ENCODE measurements at regions not wholly inside any gene's neighbourhood (a gene's known extent, or its start where the extent isn't known, plus 50 kb on each side); places are given as distances from the start of the nearest gene placed in this dataset.

DNA sequence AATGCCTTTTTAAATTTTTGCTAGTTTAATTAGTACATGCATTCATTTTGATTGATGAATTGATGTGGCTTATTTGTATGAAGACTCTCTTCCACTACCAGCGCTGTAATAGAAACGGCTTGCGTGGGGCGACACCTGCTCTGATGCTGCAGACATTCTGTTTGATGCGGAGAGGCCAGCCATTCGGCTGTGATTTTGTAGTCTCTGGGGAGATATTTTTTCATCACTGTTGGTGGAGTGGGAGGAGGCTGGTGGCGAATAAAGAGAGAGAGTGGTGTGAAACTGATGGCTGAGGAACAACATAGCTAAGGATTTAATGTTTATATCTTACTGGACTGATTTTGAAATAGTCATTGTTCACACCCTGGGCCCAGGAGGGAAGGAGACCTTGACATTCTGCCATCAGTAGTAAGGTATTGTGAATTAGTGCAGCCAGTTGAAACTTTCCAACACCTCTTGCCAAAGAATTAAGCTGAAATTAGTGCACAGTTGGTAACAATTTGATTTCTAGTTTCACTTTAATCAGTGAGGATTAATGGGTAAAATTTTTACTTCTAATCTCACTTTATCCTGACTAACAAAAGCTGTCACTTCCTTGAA is 224.1 kb downstream of the MTX2 start:
- H3K4me3 ChIP-seq (ENCODE audit: low read length), result no peak overlapping the region
- no peak for TF ChIP-seq ZNF274 (IDR thresholded peaks at IDR 0.05; ENCODE audit: low read depth, low read length)

DNA sequence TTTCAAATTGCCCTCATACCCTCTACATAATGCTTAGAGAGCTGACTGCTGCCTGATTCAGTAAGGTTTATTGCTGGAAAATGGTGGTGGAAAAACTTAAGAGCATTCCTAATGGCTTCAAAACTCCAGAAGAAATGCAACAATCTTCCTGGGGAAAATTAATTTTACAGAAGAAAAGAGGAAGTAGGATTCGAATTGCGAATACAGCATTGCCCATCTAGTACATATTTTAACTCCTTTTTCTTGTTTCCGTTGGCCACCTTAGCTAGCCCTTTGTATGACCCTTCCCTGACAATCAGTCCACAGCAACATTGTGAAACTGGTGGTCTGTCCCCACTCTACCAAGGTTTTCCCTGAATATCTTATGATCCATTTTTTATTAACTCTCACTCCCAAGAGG is 224.7 kb downstream of the MTX2 start:
- TF ChIP-seq ZNF274 (IDR thresholded peaks at IDR 0.05; ENCODE audit: low read depth, low read length), result no peak
- no peak overlapping the region for H3K4me3 ChIP-seq (ENCODE audit: low read length)

DNA sequence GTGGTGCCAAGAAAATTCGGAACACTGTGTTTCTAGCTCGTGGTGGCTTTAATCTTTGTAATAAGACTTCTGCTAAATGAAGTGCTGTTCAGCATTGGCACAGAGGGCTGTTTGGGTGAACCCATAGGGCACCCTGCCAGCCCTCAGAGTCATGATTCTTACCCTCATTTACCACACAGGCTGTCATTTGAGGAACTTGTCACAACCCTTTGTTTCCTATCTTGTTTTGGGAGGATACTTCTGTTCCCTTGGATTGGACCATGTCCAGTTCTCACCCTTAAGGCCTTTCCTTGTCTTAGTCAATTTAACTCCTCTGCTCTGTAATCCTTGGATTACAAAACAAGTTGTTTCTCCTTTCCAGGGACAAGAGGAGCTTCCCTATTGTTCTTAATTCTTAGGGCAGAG is 225.7 kb downstream of the MTX2 start:
- no peak overlapping the region for H3K4me3 ChIP-seq (ENCODE audit: low read length)

GRCh38 chr2:176495826-176496225 is 226.6 kb downstream of the MTX2 start:
- TF ChIP-seq ZNF274 (IDR thresholded peaks at IDR 0.05; ENCODE audit: low read depth, low read length), result no peak
- no peak overlapping the region for H3K4me3 ChIP-seq (ENCODE audit: low read length)

More for the DNA sequence above, 225.7 kb downstream of the MTX2 start:
- no peak for TF ChIP-seq ZNF274 (IDR thresholded peaks at IDR 0.05; ENCODE audit: low read depth, low read length)

DNA sequence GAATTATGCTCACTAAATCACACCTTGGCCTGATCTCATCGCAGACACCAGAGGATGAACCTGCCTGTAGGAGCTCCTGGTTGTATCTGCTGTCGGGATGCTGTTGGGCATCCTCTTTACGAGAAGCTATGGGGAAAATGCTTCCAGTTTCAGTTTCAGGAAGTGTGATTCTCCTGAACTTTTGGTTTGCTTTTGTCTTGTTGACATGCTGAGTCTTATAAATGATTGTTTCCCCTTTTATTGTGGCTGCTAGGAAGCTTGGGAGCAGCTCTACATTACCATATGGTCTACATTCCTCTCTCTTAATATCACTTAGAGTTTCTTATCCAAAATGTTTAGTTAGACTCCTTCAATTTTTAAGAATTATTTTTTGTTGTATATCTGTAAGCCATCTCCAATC is 227.5 kb downstream of the MTX2 start:
- no peak overlapping the region for H3K4me3 ChIP-seq (ENCODE audit: low read length)
- no peak for TF ChIP-seq ZNF274 (IDR thresholded peaks at IDR 0.05; ENCODE audit: low read depth, low read length)

- no peak overlapping the region for H3K4me3 ChIP-seq (ENCODE audit: low read length)
- TF ChIP-seq ZNF274 (IDR thresholded peaks at IDR 0.05; ENCODE audit: low read depth, low read length), result no peak
Observed at GRCh38 chr2:176500901-176501300, 231.7 kb downstream of the MTX2 start.

GRCh38 chr2:176501617-176502016 is 232.4 kb downstream of the MTX2 start:
- no peak overlapping the region for H3K4me3 ChIP-seq (ENCODE audit: low read length)
- TF ChIP-seq ZNF274 (IDR thresholded peaks at IDR 0.05; ENCODE audit: low read depth, low read length), result no peak

GRCh38 chr2:176502619-176503018 is 233.4 kb downstream of the MTX2 start:
- no peak for TF ChIP-seq ZNF274 (IDR thresholded peaks at IDR 0.05; ENCODE audit: low read depth, low read length)
- no peak overlapping the region for H3K4me3 ChIP-seq (ENCODE audit: low read length)

GRCh38 chr2:176503776-176504175 is 234.5 kb downstream of the MTX2 start:
- TF ChIP-seq ZNF274 (IDR thresholded peaks at IDR 0.05; ENCODE audit: low read depth, low read length), result no peak
- H3K4me3 ChIP-seq (ENCODE audit: low read length), result no peak overlapping the region

DNA sequence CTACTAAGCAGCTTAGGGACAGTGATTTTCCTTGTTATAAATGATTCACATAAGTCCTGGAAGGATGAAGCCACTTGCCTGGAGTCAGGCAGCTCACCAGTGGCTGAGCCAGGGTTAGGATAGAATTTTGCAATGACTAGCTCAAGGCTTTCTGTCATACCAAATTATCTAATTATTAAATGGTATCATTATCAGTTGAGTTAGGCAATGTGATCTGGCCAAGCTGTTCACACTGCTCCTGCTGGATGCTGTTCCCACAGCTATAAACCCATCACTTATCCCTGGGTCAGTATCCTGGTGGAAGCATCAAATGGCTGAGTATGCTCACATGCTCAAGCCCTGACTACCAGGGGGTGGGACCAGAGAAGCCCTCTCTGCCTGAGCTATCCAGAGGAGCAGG is 235.2 kb downstream of the MTX2 start:
- H3K4me3 ChIP-seq (ENCODE audit: low read length), result no peak overlapping the region
- no peak for TF ChIP-seq ZNF274 (IDR thresholded peaks at IDR 0.05; ENCODE audit: low read depth, low read length)

DNA sequence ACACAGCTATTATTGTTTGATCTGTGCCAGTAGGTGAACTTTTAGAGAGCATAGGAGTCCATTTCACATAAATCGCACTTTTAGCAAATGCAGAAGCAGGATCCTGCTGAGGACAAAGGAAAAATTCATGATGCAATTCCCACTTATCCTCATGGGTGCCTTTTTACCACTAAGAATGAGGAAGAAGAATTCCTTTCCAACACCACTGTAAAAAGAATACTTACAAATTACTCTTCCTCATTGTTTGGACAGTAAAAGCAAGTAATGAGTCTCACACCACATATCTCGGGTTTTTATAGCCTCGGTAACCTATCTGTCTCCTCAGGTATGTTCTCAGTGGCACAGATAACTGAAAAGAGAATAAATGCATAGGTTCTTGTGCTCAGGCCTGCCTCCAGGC is 238.5 kb downstream of the MTX2 start:
- no peak for TF ChIP-seq ZNF274 (IDR thresholded peaks at IDR 0.05; ENCODE audit: low read depth, low read length)
- H3K4me3 ChIP-seq (ENCODE audit: low read length), result no peak overlapping the region

GRCh38 chr2:176508374-176508773 is 239.1 kb downstream of the MTX2 start:
- TF ChIP-seq ZNF274 (IDR thresholded peaks at IDR 0.05; ENCODE audit: low read depth, low read length), result no peak
- H3K4me3 ChIP-seq (ENCODE audit: low read length), result no peak overlapping the region

- no peak overlapping the region for H3K4me3 ChIP-seq (ENCODE audit: low read length)
- no peak for TF ChIP-seq ZNF274 (IDR thresholded peaks at IDR 0.05; ENCODE audit: low read depth, low read length)
Observed at GRCh38 chr2:176508984-176509740, 239.9 kb downstream of the MTX2 start.

GRCh38 chr2:176514276-176514675 is 245.0 kb downstream of the MTX2 start:
- TF ChIP-seq ZNF274 (IDR thresholded peaks at IDR 0.05; ENCODE audit: low read depth, low read length), result no peak

GRCh38 chr2:176514805-176515500 is 245.7 kb downstream of the MTX2 start:
- no peak for TF ChIP-seq ZNF274 (IDR thresholded peaks at IDR 0.05; ENCODE audit: low read depth, low read length)
- H3K4me3 ChIP-seq (ENCODE audit: low read length), result no peak overlapping the region

More at GRCh38 chr2:176514276-176514675, 245.0 kb downstream of the MTX2 start:
- no peak overlapping the region for H3K4me3 ChIP-seq (ENCODE audit: low read length)

Data from GM08714 (cell line).